ENCODE measurements at regions not wholly inside any gene's neighbourhood (a gene's known extent, or its start where the extent isn't known, plus 50 kb on each side); places are given as distances from the start of the nearest gene placed in this dataset.

GRCh38 chr13:30044932-30045331, 194.5 kb upstream of the UBL3 start:
- DNase-seq (ENCODE audit: low spot score), result no peak
- TF ChIP-seq CTCF (IDR thresholded peaks at IDR 0.05), result no peak
- H3K4me3 ChIP-seq, result no peak overlapping the region
- no peak overlapping the region for H3K27ac ChIP-seq

- no peak for TF ChIP-seq CTCF (IDR thresholded peaks at IDR 0.05)
- no peak overlapping the region for H3K4me3 ChIP-seq
- no peak for DNase-seq (ENCODE audit: low spot score)
- H3K27ac ChIP-seq, result no peak overlapping the region
Observed at GRCh38 chr13:30043631-30043925, 193.2 kb upstream of the UBL3 start.

- Histone ChIP-seq H3K4me3 (no peak overlapping the region), H3K27ac (no peak overlapping the region)
- DNase-seq (ENCODE audit: low spot score), result no peak
- TF ChIP-seq CTCF (IDR thresholded peaks at IDR 0.05), result no peak
Observed at GRCh38 chr13:30042891-30043630, 192.6 kb upstream of the UBL3 start.

- H3K4me3 ChIP-seq, result no peak overlapping the region
- no peak for TF ChIP-seq CTCF (IDR thresholded peaks at IDR 0.05)
- H3K27ac ChIP-seq, result no peak overlapping the region
- DNase-seq (ENCODE audit: low spot score), result no peak
Observed at GRCh38 chr13:30042272-30042671, 191.9 kb upstream of the UBL3 start.

- H3K27ac ChIP-seq, result no peak overlapping the region
- no peak for DNase-seq (ENCODE audit: low spot score)
- TF ChIP-seq CTCF (IDR thresholded peaks at IDR 0.05), result no peak
- H3K4me3 ChIP-seq, result no peak overlapping the region
Observed at GRCh38 chr13:30039511-30039911, 189.1 kb upstream of the UBL3 start.

- Histone ChIP-seq H3K4me3 (no peak overlapping the region), H3K27ac (no peak overlapping the region)
- TF ChIP-seq CTCF (IDR thresholded peaks at IDR 0.05), result no peak
- DNase-seq (ENCODE audit: low spot score), result no peak
Observed at GRCh38 chr13:30038884-30039283, 188.5 kb upstream of the UBL3 start.

- Histone ChIP-seq H3K4me3 (no peak overlapping the region), H3K27ac (no peak overlapping the region)
- DNase-seq (ENCODE audit: low spot score), result no peak
- no peak for TF ChIP-seq CTCF (IDR thresholded peaks at IDR 0.05)
Observed at GRCh38 chr13:30037766-30038165, 187.3 kb upstream of the UBL3 start.

All from coronary artery (tissue), 2 donors.